Stimulated activated CD8-positive, alpha-beta memory T cell treated with anti-CD3 and anti-CD28 coated beads, Interleukin-2, amount 100 ng/mL, for 1 hour (primary cell): ENCODE measurements at regions not wholly inside any gene's neighbourhood (a gene's known extent, or its start where the extent isn't known, plus 50 kb on each side); places are given as distances from the start of the nearest gene placed in this dataset.

Experiments used
- DNase-seq, 2 donors: peaks; one replicate each; pipeline ENCODE4 v3.0.0-alpha.2; 2020; ENCODE audit warnings: low read depth in 2 of 2

DNA sequence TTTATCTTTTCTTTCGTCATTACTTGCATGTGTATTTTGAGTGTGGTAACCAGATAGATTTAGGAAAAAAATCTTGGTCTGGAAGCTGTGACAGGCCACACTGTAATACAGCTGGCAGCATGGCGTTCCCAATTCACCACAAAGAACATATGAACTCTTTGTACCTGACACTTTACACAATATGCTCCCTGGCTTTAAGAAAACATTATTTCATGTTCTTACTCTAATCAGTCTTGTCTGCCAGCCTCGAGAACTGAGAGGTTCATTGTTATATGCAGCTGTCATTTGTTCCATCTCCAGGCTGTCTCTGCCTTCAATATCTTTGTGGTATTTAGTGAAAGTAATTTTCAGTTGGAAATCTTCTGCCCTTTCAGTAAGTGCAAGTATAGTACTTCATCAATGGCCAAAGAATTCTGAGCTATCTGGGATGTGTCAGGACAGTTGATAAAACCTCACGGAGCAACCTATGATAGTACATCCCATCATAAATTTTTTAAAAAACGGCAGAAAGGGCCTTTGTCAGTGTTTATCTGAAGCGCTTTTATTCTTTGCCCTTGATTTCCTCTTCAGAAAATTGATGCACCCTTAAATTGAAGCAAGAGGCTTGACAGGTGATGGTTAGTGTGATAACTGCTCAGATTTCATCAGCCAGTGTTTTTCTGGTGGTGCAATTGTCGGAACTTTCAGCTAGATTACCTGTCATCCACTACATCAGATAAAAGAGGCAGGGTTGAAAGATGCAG, 146.3 kb upstream of the SP8 start:
- DNase-seq = no peak

DNA sequence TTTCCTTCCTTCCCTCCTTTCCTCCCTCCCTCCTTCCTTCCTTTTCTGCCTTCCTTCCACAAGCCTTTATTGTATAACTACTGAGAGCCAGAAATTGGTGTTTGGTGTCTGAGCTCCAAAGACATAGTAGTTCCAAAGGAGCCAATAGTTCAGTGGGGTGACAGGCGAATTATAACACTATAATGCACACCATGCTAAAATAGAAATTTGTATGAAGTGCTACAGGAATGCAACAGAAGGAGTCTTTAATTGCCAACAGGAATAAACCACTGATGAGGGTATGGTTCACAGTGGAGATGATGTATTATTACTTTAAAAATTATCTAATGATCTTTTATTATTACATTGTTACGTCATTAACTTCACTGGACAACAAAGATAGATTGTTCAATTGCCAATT, 158.8 kb upstream of the SP8 start:
- DNase-seq = no peak

DNA sequence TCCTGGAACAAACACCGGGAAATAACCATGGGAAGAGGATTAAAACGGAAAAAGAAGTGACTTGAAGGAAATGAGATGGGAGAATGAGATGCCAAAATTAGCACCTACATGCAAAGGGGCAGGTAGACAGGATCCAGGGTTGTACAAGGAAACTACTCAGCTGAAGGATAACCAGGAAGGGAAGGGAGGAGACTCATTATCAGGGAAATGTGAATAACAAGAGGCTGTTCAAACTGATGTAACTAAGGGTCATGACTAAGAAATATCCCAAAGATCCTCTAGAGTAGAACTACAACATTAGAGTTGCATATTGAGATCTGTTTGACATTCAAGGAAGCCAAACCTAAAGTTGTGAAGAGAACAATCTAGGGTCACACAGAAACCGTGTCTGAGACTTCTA, 166.2 kb upstream of the SP8 start:
- DNase-seq = no peak

DNA sequence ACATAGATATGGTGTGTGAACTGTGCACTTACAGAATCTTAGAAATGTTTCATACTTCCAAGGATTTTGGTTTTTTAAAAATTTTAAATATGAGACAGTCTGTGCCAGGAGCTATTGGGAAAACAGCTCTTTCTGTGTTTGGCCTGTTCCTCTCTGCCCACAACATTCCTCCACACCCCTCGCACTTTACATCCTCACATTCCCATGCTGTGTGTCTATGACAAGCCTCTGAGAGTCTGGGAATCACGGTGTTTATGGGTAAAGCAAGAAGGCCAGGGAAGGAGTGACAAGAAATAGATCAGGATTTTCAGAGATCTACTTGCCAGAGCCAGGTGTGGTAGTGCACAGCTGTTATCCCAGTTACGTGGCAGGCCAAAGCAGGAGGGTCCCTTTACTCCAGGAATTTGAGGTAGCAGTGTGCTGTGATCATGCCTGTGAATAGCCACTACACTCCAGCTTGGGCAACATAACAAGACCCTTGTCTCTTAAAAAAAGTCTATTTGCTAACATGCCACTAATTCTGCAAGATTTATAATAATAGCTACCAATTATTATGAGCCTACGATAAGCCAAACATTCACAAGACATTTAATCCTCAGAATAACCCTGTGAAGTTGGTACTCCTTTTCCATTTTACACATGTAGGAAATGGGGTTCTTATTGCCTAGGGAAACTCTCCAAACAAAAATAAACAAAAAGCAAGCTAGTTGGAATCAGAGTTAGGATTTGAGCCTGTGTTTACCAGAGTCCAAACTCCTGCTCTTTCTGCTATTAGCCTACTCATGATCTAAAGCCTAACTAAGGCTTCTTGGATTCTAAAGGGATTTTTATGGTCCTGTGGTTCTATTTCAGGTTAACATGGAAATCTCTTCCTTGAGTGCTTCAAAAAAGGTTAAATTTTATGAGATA, 168.3 kb upstream of the SP8 start:
- DNase-seq = no peak

DNA sequence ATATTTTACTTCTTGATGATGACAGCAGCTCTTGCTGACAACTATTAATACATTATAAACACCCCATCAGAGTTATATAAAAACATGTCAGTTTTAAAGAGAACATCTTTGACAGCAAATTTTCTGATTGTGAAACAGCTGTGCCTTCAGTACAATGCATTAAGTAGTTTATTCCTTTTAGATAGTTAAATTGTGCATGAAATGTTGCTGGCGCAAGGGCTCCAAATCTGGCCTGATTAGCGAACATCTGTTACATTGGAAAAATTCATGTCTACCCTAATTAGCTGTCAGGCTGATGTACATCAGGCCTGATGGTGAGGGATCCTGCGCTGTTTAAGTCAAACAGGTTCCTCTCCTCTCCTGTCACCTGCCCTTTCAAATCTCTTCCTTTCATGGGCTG, 171.9 kb upstream of the SP8 start:
- DNase-seq = no peak

DNA sequence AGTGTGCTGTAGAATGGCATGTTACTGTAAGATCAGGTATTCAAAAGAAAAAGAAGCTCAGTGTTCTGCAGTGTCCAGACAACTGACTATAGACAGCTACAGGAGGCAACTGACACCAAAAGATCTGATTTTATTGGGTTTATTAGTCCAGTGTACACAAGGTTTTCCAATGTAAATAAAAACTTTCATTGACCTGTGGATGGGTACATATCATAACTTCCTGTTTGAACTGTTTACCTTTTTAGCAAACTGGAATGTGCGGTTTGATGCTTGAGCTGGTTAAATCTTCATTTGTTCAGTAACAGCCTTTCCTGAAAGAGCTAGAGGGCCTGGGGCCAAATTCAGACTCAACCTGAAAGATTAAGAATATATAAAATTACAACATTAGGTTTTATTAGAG, 172.6 kb upstream of the SP8 start:
- no peak for DNase-seq

DNA sequence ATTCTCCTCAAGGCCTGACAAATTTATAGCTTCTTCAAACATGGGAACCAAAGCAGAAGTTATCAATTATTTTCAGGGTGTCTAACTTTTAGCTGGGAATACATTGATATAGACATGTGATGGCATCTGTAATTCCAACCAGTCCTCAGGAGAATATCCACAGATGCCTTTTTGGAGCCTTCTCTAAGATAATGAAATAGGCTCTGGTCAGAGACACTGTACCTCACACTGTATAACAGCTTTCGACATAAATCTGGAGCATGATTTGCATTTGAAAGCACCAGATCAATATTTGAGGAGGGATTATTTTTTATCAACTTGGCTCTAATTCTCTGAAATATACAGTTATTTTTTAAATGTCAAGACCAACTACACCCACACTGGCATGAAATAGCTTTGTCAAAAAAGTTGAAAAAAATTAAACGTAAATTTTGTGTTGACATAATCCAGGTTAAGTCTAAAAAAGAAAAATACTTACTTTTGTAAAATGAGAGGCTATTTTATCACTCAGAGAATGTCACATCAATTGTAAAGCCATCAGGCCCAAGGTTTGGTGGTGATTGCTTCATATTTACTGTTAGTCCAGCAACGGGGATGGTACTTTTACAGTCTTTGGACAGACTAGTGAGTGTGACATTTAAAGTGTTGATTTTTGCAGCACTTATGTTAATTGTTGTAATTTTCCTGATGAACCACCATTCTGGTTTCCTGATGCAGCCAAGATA, 177.0 kb upstream of the SP8 start:
- no peak for DNase-seq

DNA sequence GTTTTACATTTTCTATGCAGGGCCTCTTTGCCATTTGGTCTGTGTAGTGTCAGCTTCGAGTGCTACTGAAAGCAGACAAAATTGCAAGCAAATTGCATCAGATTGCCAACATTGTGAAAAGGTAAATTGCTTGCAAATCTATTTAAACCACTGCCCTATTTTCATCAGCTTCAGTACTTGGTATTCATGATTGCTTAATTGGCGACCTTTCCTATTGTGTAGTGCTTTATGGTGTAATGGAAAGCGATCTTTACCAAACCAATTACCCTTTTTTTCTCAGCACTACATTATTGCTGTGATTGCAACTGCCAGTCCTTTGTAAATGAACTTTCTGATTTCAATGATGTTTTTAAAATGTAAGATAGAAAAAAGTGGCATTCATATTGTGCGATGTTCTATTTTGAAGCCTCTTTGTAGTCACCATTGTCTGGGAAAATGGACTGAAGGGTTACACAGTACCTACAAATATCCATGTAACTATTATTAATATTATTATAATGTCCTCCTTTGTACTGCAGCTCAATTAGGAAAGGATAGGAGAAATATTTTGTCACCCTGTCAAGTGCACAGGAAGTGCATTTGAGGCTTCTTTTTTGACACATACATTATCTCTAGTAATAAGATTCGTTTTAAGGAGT, 177.7 kb upstream of the SP8 start:
- DNase-seq = no peak

DNA sequence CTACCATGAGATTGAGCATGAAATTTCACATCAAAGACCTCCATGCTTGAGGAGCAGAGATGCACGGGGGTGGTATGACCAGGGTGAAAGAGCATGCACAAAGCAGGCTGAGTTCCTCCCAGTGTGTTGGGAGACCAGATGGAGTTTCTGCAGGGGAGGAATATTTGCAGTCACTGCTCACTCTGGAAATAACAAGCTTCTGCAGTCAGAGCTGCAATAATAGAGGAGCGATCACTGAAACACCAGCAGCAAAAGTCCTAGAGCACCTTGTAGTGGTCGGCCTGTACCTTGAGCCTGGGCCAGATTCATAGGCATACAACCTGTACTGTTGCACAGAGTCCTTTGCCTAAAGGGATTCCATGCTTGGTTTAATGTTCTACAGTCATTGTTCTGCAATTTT, 184.5 kb upstream of the SP8 start:
- no peak for DNase-seq

DNA sequence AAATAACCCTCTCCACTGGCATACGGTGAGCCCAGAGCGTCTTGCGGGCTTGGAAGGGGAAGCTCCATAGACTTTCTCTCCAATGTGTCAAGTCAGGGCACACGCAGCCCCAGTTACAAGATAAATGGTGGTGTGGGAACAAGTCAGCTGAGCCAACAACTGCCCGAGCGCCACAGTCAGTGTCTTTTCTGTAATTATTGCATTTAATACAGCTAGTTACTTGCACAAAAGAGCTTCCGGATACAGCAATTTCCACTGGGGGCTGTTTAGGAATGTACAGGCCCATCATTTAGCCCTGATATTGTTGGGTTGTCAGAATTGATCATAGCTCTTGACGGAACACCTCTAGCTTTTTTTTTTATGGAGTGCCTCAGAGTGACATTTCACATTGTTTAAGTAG, 193.5 kb upstream of the SP8 start:
- no peak for DNase-seq

DNA sequence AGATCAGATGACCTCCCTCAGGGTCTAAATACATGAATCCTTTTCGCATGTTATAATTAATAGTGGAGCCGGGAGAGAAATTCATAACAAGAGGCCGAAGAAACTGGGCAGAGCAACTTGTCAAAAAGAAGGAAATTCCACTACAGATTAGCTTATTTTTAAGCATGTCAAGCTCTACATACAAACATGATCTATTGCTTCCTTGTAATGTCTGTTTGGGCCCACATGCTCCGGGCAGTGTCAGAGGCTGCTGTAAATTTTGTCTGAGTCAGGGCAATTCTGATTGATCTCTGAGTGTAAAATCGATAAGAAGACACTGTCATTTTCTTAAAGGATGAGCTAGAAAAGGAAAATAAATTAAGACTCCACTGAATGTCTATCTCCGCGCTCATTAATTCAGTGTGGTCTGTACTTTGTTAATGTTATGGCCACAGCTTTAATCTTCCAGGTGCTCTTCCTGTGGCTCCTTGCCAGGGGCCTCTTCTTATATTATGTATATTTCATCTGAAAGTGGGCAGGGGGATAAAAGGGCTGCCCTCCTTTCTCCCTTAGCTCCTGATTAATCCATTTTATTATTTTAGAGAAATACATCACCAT, 194.1 kb upstream of the SP8 start:
- no peak for DNase-seq

DNA sequence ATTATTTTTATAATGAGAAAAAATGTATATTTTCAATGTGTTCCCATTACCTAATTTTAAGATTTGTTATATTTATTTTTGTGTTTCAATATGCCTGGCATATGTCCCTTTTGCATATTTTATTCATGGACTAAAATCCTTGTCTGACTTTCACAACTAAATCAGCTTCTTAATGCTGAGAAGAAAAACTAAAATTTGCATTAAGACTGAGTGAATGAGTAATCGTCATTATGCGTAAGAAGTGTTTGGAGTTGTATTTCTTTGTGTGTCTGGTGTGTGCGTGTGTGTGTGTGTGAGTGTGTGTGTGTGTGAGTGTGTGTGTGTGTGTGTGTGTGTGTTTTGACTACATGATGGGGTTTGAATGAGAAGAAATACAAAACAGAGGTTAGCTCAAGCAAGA, 201.7 kb upstream of the SP8 start:
- no peak for DNase-seq

DNA sequence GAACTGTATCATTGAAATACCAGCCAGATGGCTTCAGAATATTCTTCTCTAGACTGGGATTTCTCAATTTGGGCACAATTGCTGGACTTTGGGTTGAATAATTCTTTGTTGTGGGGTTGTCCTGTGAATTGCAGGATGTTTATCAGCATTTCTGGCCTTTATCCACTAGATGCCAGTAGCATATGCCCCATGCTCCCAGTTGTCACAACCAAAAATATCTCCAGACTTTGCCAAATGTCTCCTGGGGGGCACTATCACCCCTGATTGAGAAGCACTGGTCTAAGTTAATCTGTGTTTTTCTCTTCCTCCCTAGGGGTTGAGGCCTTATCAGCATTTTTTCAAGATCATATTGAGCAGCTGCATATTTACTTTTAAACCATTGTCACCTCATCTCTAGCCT, 204.9 kb upstream of the SP8 start:
- DNase-seq = no peak

DNA sequence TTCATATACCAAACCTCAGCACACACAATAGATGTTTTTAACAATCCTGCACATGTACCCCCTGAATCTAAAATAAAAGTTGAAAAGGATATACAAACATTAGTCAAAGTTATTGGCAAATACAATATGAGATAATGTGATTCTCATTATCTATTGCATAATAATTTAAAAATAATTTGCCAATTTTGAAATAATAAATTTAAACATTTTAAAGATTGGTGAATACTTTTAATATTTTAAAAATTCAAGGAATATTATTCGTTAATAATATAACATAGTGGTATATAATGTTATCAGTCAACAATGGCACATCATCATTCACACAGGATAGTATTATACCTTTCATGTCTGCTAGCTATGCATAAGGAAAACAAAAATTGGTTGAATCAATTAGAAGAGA, 207.0 kb upstream of the SP8 start:
- DNase-seq = no peak

DNA sequence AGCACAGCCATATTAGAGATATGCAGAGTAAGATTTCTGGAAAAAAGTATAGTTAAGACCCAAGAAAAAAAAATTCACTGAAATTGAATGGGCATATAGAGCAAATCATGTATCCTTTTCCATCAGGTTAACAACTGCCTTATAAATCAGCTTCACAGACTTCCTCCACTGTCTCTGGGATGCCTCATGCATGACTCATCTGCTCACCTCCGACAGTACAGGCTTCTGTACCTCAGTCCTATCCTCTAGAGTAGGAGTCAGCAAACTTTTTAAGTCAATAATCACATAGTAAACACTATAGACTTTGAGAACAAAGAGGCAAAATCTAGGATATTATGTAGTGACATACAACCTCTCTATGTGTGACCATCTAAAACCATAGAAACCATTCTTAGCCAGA, 211.6 kb upstream of the SP8 start:
- DNase-seq = no peak

DNA sequence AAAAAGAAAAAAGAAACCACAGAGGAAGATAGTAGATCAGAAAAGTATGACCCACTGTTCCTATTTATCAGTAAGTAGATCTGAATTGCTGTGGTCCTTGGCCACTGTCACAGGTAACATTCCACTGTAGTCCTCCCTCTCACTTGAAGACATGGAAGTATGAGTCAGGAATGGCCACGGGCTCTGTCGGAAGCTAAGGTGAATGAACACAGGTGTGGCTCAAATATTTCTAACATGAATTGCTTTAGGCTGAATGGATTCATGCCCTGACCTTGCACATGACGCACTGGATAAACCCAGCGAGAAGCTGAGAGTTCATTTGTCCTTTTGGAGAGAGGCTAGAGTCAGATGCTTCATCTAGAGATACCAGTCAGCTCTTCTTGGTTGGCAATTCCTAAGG, 224.5 kb upstream of the SP8 start:
- no peak for DNase-seq

DNA sequence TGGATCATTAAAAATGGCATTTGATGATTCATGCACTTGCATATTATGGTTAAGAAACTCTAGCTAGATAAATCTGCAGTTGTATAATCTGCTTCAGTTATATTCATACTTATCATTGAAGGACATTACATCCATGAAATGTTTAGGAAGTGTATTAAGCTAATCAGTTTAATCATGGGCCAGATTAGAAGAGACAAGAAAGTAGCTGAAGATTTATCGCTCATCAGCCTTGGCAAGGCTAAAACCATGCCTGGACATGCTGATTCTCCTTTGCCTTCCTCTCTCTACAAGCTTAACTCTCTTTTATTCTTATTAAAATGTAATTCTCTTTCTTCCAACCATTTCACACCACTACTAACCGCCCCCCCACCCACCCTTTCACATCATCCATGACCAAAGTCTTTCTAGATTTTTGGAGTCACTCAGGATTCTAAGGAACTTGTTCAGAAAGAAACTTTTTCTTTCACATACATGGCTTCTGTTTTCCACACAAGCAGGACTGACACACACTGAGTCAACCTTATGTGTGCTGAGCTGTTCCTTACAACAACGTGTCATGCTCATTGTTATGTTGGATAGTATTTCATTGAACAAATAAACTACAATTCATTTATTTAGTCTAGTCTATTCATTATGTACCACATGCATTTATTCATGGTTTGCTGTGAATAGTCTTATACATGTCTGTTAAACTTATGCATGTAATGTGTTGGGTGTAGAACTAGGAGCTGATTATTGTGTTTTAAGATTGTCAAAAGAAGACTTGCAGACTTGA, 227.3 kb upstream of the SP8 start:
- no peak for DNase-seq

DNA sequence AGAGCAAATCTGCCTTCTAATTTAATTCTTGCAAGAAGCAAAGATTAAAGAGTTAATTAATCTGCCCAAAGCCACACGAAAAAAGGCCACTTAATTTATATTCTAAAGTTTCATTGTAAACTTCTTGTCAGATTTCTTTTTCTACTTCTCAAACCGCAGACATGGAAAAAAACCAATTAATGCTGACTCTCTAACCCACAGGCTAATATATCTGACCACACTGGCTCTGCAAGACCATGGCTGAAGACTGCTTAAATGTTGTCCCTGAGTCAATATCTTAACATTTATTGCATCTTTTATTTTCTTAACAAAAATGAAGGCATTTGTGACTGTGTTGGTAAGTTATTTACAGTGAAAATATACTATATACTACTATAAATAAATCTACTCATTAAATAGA, 234.0 kb upstream of the SP8 start:
- no peak for DNase-seq

DNA sequence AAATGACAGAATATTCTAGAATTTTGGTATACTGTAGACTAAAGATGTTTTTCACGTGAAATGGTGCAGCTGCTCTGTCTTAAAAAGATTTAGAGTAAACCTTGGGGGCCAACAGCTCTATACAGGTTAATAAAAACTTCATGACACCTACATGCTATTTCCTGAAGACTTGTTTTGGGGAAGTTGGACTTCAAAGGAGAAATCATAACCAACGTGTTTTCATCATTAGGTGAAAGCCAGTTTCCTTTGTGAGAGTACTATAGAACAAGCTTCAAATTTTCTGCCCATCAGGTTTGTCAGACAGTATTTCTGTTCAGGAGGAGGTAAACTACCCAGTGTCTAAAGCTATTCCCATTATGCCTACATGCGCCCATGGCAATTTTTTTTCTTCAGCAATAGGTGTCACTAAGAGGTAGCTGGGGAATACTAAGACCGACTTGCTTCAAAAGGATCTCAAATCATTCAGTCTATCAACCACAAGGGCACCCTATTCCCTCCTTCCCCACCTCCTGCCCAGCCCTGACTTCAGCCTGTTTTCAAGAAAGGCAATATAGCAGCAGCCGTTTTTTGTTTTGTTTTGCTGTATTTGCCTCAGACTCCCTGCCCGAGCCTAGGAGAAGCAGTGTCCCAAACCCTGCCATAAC, 237.3 kb upstream of the SP8 start:
- no peak for DNase-seq

DNA sequence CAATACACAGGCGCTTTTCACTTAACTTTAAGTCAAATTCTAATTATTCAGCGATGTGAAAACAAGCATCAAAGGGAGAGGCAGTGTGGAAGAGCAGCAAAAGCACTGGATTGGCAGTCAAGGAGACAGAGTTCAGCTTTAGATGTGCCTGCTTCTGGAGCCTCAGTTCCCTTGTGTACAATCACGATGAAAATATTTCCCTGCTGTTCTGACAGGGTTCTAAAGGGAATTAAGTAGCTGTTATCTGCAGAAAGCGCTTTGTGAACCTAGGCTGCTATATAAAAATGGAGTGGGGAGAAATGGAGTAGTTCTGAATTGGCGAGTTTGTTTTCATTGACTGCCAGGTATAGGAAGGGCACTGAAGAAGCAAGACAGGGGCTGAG, 237.8 kb upstream of the SP8 start:
- DNase-seq = no peak

DNA sequence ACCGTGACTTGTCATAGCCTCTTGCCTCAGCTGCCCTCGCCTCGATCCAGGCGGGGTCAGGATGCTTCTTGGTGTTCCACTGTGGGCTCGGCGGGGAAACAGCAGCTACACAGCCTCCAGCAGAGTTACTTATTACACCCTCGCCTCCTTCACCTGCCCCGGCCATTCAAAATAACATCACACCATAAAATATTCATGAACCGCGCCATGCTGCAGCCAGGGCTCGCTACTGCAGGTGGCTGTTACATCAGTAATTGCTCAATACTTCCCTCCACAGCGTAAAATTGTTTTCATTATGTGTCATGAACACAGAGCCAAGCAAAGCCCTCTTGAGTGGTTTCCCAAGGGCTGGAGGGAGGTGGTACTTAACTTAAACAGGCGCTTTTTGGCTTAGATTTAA, 241.5 kb upstream of the SP8 start:
- no peak for DNase-seq
